WTC11 (cell line): ENCODE measurements at regions not wholly inside any gene's neighbourhood (a gene's known extent, or its start where the extent isn't known, plus 50 kb on each side); places are given as distances from the start of the nearest gene placed in this dataset.

Experiments
- ATAC-seq: fragments of 200-7000 bp; cut with Tn5 transposase; 2 replicates; pipeline ENCODE4 v1.10.0; 2021; ENCODE audit warnings: mild to moderate bottlenecking, moderate library complexity
- CTCF ChIA-PET: fragments of 300-600 bp; sonication (Branson Sonifier 250); formaldehyde crosslinking; loops from one replicate; lab custom pipeline; 2021; ENCODE audit warnings: antibody characterized with exemption; lab: Charles Lee
- POLR2A ChIA-PET: fragments of 350-600 bp; sonication (Branson Sonifier 250); formaldehyde crosslinking; loops from one replicate; lab custom pipeline; 2021; ENCODE audit warnings: antibody characterized with exemption; lab: Charles Lee
- DNase-seq: peaks from one replicate; pipeline ENCODE4 v3.0.0; 2021; ENCODE audit warnings: low spot score
- H3K27ac Mint-ChIP-seq: 2 replicates; pipeline ENCODE4 v1.8.0; 2021; ENCODE audit warnings: mixed read lengths
- H3K27me3 Mint-ChIP-seq: 2 replicates; pipeline ENCODE4 v1.8.0; 2021; ENCODE audit warnings: low read depth, mild to moderate bottlenecking, moderate library complexity, mixed read lengths
- H3K36me3 Mint-ChIP-seq: 2 replicates; pipeline ENCODE4 v1.8.0; 2021; ENCODE audit warnings: mixed read lengths
- H3K4me1 Mint-ChIP-seq: 2 replicates; pipeline ENCODE4 v1.8.0; 2022; ENCODE audit warnings: mixed read lengths
- H3K4me3 Mint-ChIP-seq: 2 replicates; pipeline ENCODE4 v1.8.0; 2021; ENCODE audit warnings: mild to moderate bottlenecking, moderate library complexity, mixed read lengths
- H3K9me3 Mint-ChIP-seq: 2 replicates; pipeline ENCODE4 v1.8.0; 2021; ENCODE audit warnings: mixed read lengths
- CBFB ChIP-seq: sonication (generic); formaldehyde crosslinking; IDR thresholded peaks from 2 replicates; pipeline ENCODE4 v1.8.1; 2022; ENCODE audit warnings: mild to moderate bottlenecking, low read depth, missing genetic modification reagents
- ERG ChIP-seq: fragments of 250-450 bp; sonication (Bioruptor Pico); IDR thresholded peaks from 2 replicates; pipeline ENCODE4 v1.8.0; 2021; ENCODE audit warnings: mild to moderate bottlenecking
- FOXJ3 ChIP-seq: sonication (generic); formaldehyde crosslinking; IDR thresholded peaks from 2 replicates; pipeline ENCODE4 v1.9.0; 2021; ENCODE audit warnings: missing genetic modification reagents, mild to moderate bottlenecking, borderline replicate concordance
- GTF2I ChIP-seq: fragments of 250-450 bp; sonication (Bioruptor Pico); conservative IDR thresholded peaks from 2 replicates; pipeline ENCODE4 v1.4.0; 2021; ENCODE audit warnings: mild to moderate bottlenecking
- IRF2 ChIP-seq: sonication (generic); formaldehyde crosslinking; IDR thresholded peaks from 2 replicates; pipeline ENCODE4 v1.8.0; 2022; ENCODE audit warnings: low read depth, missing genetic modification reagents, borderline replicate concordance
- JUN ChIP-seq: sonication (generic); formaldehyde crosslinking; IDR thresholded peaks from 2 replicates; pipeline ENCODE4 v1.8.0; 2023; ENCODE audit warnings: mild to moderate bottlenecking, missing genetic modification reagents
- MAX ChIP-seq: sonication (generic); formaldehyde crosslinking; IDR thresholded peaks from 2 replicates; pipeline ENCODE4 v1.8.0; 2022; ENCODE audit warnings: mild to moderate bottlenecking, missing genetic modification reagents
- RORB ChIP-seq: fragments of 250-450 bp; sonication (Bioruptor Pico); IDR thresholded peaks from 2 replicates; pipeline ENCODE4 v1.9.0; 2021; ENCODE audit warnings: mild to moderate bottlenecking
- SMAD3 ChIP-seq: sonication (generic); formaldehyde crosslinking; IDR thresholded peaks from 2 replicates; pipeline ENCODE4 v1.8.0; 2022; ENCODE audit warnings: missing genetic modification reagents, mild to moderate bottlenecking, borderline replicate concordance
- TEAD1 ChIP-seq: sonication (generic); formaldehyde crosslinking; IDR thresholded peaks from 2 replicates; pipeline ENCODE4 v1.8.0; 2022; ENCODE audit warnings: mild to moderate bottlenecking, missing genetic modification reagents
- USF1 ChIP-seq: sonication (generic); formaldehyde crosslinking; IDR thresholded peaks from 2 replicates; pipeline ENCODE4 v1.8.0; 2022; ENCODE audit warnings: mild to moderate bottlenecking, missing genetic modification reagents
- ZBTB21 ChIP-seq: sonication (generic); formaldehyde crosslinking; IDR thresholded peaks from 2 replicates; pipeline ENCODE4 v1.8.1; 2023; ENCODE audit warnings: mild to moderate bottlenecking, missing genetic modification reagents, borderline replicate concordance
- ZNF138 ChIP-seq: sonication (generic); formaldehyde crosslinking; conservative IDR thresholded peaks from 2 replicates; pipeline ENCODE4 v1.8.1; 2022; ENCODE audit warnings: mild to moderate bottlenecking, moderate library complexity, missing genetic modification reagents
- ZNF281 ChIP-seq: sonication (generic); formaldehyde crosslinking; IDR thresholded peaks from 2 replicates; pipeline ENCODE4 v1.8.0; 2023; ENCODE audit warnings: mild to moderate bottlenecking, missing genetic modification reagents
- ZNF416 ChIP-seq: fragments of 250-450 bp; sonication (Bioruptor Pico); IDR thresholded peaks from 2 replicates; pipeline ENCODE4 v1.9.0; 2021; ENCODE audit warnings: mild to moderate bottlenecking, inconsistent platforms
- ZNF512 ChIP-seq: sonication (generic); formaldehyde crosslinking; IDR thresholded peaks from 2 replicates; pipeline ENCODE4 v1.8.1; 2022; ENCODE audit warnings: missing genetic modification reagents, borderline replicate concordance
- TF ChIP-seq, protein P1 (sequence below): sonication (generic); formaldehyde crosslinking; IDR thresholded peaks from 2 replicates; pipeline ENCODE4 v1.8.1; 2023; ENCODE audit warnings: mild to moderate bottlenecking, missing genetic modification reagents, borderline replicate concordance
- TF ChIP-seq, protein P2 (sequence below): sonication (generic); formaldehyde crosslinking; IDR thresholded peaks from 2 replicates; pipeline ENCODE4 v1.8.0; 2022; ENCODE audit warnings: mild to moderate bottlenecking, missing genetic modification reagents
- TF ChIP-seq, protein P3 (sequence below): sonication (generic); formaldehyde crosslinking; IDR thresholded peaks from 2 replicates; pipeline ENCODE4 v1.8.1; 2023; ENCODE audit warnings: mild to moderate bottlenecking, missing genetic modification reagents, moderate library complexity

DNA sequence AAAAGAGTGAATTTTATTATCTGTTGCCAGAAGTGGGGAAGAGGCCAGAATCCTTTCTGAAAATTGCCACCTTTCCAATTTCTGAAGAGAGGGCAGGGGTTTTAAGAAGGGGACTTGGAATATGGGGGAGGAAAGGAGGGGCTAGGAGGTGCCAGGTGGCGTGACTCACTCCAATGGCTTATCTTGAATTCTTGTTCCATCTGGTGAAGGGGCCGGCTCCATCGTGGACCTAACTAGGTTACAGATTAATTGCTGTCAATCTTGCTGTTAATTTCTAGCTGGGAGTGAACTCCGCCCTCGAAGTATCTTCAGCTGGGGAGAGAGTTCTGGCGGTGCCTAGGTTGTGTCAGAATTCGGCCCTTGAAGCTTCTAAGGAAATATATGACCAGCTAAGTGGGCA lies 138.7 kb downstream of the YTHDC2 start:
- Mint-ChIP-seq H3K4me3 (no peak overlapping the region), H3K27me3 (peaks cover 11% of the 10 kb centered on the region; the same call in 1 of the 2 replicates), H3K9me3 (peaks cover 16% of the 10 kb centered on the region), H3K36me3 (no peaks in the 10 kb centered on the region), H3K27ac (no peak overlapping the region), H3K4me1 (no peaks in the 10 kb centered on the region)
- no peak for TF ChIP-seq ZNF138 (CRISPR knock-in tag)
- TF ChIP-seq TEAD1 (CRISPR knock-in tag) = no peak
- TF ChIP-seq, protein P1, sequence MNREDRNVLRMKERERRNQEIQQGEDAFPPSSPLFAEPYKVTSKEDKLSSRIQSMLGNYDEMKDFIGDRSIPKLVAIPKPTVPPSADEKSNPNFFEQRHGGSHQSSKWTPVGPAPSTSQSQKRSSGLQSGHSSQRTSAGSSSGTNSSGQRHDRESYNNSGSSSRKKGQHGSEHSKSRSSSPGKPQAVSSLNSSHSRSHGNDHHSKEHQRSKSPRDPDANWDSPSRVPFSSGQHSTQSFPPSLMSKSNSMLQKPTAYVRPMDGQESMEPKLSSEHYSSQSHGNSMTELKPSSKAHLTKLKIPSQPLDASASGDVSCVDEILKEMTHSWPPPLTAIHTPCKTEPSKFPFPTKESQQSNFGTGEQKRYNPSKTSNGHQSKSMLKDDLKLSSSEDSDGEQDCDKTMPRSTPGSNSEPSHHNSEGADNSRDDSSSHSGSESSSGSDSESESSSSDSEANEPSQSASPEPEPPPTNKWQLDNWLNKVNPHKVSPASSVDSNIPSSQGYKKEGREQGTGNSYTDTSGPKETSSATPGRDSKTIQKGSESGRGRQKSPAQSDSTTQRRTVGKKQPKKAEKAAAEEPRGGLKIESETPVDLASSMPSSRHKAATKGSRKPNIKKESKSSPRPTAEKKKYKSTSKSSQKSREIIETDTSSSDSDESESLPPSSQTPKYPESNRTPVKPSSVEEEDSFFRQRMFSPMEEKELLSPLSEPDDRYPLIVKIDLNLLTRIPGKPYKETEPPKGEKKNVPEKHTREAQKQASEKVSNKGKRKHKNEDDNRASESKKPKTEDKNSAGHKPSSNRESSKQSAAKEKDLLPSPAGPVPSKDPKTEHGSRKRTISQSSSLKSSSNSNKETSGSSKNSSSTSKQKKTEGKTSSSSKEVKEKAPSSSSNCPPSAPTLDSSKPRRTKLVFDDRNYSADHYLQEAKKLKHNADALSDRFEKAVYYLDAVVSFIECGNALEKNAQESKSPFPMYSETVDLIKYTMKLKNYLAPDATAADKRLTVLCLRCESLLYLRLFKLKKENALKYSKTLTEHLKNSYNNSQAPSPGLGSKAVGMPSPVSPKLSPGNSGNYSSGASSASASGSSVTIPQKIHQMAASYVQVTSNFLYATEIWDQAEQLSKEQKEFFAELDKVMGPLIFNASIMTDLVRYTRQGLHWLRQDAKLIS = no peak
- TF ChIP-seq ZNF281 (CRISPR knock-in tag) = no peak
- no peak for TF ChIP-seq ZNF416
- TF ChIP-seq, protein P2, sequence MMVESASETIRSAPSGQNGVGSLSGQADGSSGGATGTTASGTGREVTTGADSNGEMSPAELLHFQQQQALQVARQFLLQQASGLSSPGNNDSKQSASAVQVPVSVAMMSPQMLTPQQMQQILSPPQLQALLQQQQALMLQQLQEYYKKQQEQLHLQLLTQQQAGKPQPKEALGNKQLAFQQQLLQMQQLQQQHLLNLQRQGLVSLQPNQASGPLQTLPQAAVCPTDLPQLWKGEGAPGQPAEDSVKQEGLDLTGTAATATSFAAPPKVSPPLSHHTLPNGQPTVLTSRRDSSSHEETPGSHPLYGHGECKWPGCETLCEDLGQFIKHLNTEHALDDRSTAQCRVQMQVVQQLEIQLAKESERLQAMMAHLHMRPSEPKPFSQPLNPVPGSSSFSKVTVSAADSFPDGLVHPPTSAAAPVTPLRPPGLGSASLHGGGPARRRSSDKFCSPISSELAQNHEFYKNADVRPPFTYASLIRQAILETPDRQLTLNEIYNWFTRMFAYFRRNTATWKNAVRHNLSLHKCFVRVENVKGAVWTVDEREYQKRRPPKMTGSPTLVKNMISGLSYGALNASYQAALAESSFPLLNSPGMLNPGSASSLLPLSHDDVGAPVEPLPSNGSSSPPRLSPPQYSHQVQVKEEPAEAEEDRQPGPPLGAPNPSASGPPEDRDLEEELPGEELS (CRISPR knock-in tag) = no peak
- no peak for TF ChIP-seq ZBTB21
- TF ChIP-seq, protein P3, sequence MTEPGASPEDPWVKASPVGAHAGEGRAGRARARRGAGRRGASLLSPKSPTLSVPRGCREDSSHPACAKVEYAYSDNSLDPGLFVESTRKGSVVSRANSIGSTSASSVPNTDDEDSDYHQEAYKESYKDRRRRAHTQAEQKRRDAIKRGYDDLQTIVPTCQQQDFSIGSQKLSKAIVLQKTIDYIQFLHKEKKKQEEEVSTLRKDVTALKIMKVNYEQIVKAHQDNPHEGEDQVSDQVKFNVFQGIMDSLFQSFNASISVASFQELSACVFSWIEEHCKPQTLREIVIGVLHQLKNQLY = no peak
- no peak for TF ChIP-seq JUN (CRISPR knock-in tag)
- no peak for TF ChIP-seq RORB (CRISPR knock-in tag)
- no peak for TF ChIP-seq IRF2 (CRISPR knock-in tag)
- no peak for TF ChIP-seq USF1 (CRISPR knock-in tag)
- no peak for TF ChIP-seq ERG (CRISPR knock-in tag)
- TF ChIP-seq GTF2I (CRISPR knock-in tag) = no peak
- no peak for ATAC-seq
- CTCF ChIA-PET = interaction anchor here (0.8 to 1.6 kb wide), 3 partner anchors 11 to 46 kb away, joined by 3 to 9 read pairs (median 6); no protein-coding TSS in a partner anchor
- POLR2A ChIA-PET = no interaction called here
- no peak for DNase-seq

DNA sequence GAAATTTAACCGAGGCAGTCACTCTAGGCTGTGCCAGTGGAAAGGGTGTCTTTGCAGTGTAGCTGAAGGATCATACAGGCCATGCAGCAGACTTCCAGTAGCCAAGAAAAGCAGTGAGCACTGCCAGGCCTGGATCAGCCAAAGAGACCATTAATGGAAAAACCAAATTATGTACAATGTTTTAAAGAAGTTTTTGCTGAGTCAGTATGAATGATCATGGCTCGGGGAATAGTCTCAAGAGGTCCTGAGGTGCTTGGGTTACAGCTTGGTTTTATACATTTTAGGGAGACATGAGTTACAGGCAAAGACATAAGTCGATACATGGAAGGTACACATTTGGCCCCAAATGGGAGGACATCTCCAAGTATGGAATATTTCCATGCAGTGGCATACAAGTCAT lies 141.3 kb downstream of the YTHDC2 start:
- DNase-seq (no peak), ATAC-seq (no peak)
- ChIA-PET POLR2A (interaction anchor here (0.5 kb wide), 1 partner anchor 1098 kb away, joined by 6 read pairs; no protein-coding TSS in a partner anchor), CTCF (no interaction called here)
- Mint-ChIP-seq H3K9me3 (peaks cover 12% of the 10 kb centered on the region), H3K27me3 (peaks cover 5% of the 10 kb centered on the region; the same call in 1 of the 2 replicates), H3K27ac (no peak overlapping the region), H3K36me3 (no peaks in the 10 kb centered on the region), H3K4me1 (no peaks in the 10 kb centered on the region), H3K4me3 (no peak overlapping the region)
- TF ChIP-seq SMAD3 (CRISPR knock-in tag) = no peak
- no peak for TF ChIP-seq ZNF281 (CRISPR knock-in tag)
- no peak for TF ChIP-seq MAX
- TF ChIP-seq FOXJ3 = no peak
- no peak for TF ChIP-seq CBFB (CRISPR knock-in tag)
- TF ChIP-seq ZNF512 (CRISPR knock-in tag) = no peak
